Endothelial cell of umbilical vein (primary cell): ENCODE measurements at regions not wholly inside any gene's neighbourhood (a gene's known extent, or its start where the extent isn't known, plus 50 kb on each side); places are given as distances from the start of the nearest gene placed in this dataset.

Source experiments
- BruUV-seq: library from RNA; stranded (reverse); fragments of 400-500 nt; replicated peaks from 2 replicates; lab custom pipeline; 2021; lab: Mats Ljungman, UMichigan
- CTCF ChIA-PET: fragments of 300-600, 350-600 bp; sonication (Branson Sonifier 250); formaldehyde crosslinking; loops from one replicate; lab custom pipeline; 2021; ENCODE audit warnings: antibody characterized with exemption, inconsistent platforms; lab: Charles Lee
- POLR2A ChIA-PET: fragments of 300-600, 350-600 bp; sonication (Branson Sonifier 250); formaldehyde crosslinking; loops from one replicate; lab custom pipeline; 2021; ENCODE audit warnings: antibody characterized with exemption, inconsistent platforms; lab: Charles Lee
- DNase-seq: peaks from one replicate; pipeline ENCODE4 v3.0.0-alpha.2; 2011; ENCODE audit warnings: low read depth, low spot score
- FAIRE-seq: peaks from 2 replicates; lab custom pipeline; 2011; peaks lifted over from hg19 to GRCh38; lab: Jason Lieb, UNC
- H2AFZ ChIP-seq: 2 replicates; pipeline ENCODE4 v1.6.0; 2012; ENCODE audit warnings: low read depth, low read length, control low read depth, inconsistent platforms
- H3K27ac ChIP-seq: 2 replicates; pipeline ENCODE4 v1.5.1; 2011; ENCODE audit warnings: low read depth, mild to moderate bottlenecking, control low read depth, low read length, moderate library complexity; ENCODE audit not compliant: insufficient read depth
- H3K27me3 ChIP-seq, 2 experiments: 2 replicates each; pipeline versions ENCODE4 v1.6.0 to v1.6.1; 2011; ENCODE audit warnings: low read length in 2 of 2, mixed read lengths in 1 of 2; ENCODE audit not compliant: control insufficient read depth in 2 of 2, insufficient read depth in 2 of 2
- H3K36me3 ChIP-seq, 2 experiments: 2 replicates in 1 of 2; 3 replicates in 1 of 2; pipeline ENCODE4 v1.5.1; 2011; ENCODE audit warnings: low read length in 2 of 2, mild to moderate bottlenecking in 1 of 2, moderate library complexity in 1 of 2; ENCODE audit not compliant: control insufficient read depth in 2 of 2, insufficient read depth in 2 of 2; ENCODE audit errors: extremely low read depth in 1 of 2
- H3K4me1 ChIP-seq: 3 replicates; pipeline ENCODE4 v1.5.1; 2011; ENCODE audit warnings: mild to moderate bottlenecking, low read length; ENCODE audit not compliant: control insufficient read depth, insufficient read depth; ENCODE audit errors: extremely low read depth
- H3K4me2 ChIP-seq: 2 replicates; pipeline ENCODE4 v1.6.1; 2011; ENCODE audit warnings: low read length, control low read depth, mixed read lengths; ENCODE audit not compliant: insufficient read depth
- H3K4me3 ChIP-seq, 3 experiments: fragments of 200-600 bp in 1 of 3; sonication (generic), shearing (Covaris generic) in 1 of 3; replicated peaks in 1 of 3; 2 replicates each; pipeline ENCODE4 v1.5.1; 2011 to 2016; ENCODE audit warnings: control low read depth in 3 of 3, low read length in 3 of 3, mild to moderate bottlenecking in 2 of 3, inconsistent platforms in 1 of 3, low read depth in 1 of 3, moderate library complexity in 1 of 3; ENCODE audit not compliant: insufficient read depth in 1 of 3
- H3K79me2 ChIP-seq: 2 replicates; pipeline ENCODE4 v1.6.0; 2012; ENCODE audit warnings: low read length, inconsistent platforms; ENCODE audit not compliant: control insufficient read depth, insufficient read depth
- H3K9ac ChIP-seq: replicated peaks from 2 replicates; pipeline ENCODE3; 2011; ENCODE audit warnings: low read length, control low read depth; ENCODE audit not compliant: insufficient read depth; ENCODE audit errors: extremely low read depth
- H3K9me1 ChIP-seq: replicated peaks from 3 replicates; pipeline ENCODE4 v1.6.0; 2011; ENCODE audit warnings: mild to moderate bottlenecking, low read length; ENCODE audit not compliant: control insufficient read depth, insufficient read depth; ENCODE audit errors: extremely low read depth
- H3K9me3 ChIP-seq: replicated peaks from 2 replicates; pipeline ENCODE4 v1.5.1; 2012; ENCODE audit warnings: low read length, inconsistent platforms; ENCODE audit not compliant: control insufficient read depth, insufficient read depth
- H4K20me1 ChIP-seq: replicated peaks from 2 replicates; pipeline ENCODE3; 2011; ENCODE audit warnings: mild to moderate bottlenecking, low read length; ENCODE audit not compliant: control insufficient read depth, insufficient read depth; ENCODE audit errors: extremely low read depth
- CTCF ChIP-seq, 2 donors: IDR thresholded peaks; 1 replicate in 1 of 2; 2 replicates in 1 of 2; pipeline ENCODE4 v1.5.1; 2011; ENCODE audit warnings: low read length in 2 of 2, mild to moderate bottlenecking in 2 of 2, moderate library complexity in 2 of 2, control low read depth in 1 of 2, inconsistent platforms in 1 of 2, low read depth in 1 of 2; ENCODE audit not compliant: insufficient read depth in 1 of 2; ENCODE audit errors: extremely low read depth in 1 of 2
- EZH2 ChIP-seq: IDR thresholded peaks from 2 replicates; pipeline ENCODE4 v1.6.1; 2012; ENCODE audit warnings: borderline replicate concordance, low read depth, mild to moderate bottlenecking, moderate library complexity, low read length, inconsistent platforms; ENCODE audit not compliant: severe bottlenecking
- FOS ChIP-seq: IDR thresholded peaks from 2 replicates; pipeline ENCODE4 v1.6.1; 2011; ENCODE audit warnings: mild to moderate bottlenecking, low read length, moderate library complexity, borderline replicate concordance; ENCODE audit not compliant: insufficient read depth
- GATA2 ChIP-seq: IDR thresholded peaks from 2 replicates; pipeline ENCODE4 v1.7.0; 2011; ENCODE audit warnings: low read depth, mild to moderate bottlenecking, moderate library complexity, mixed read lengths, low read length; ENCODE audit not compliant: insufficient read length, insufficient read depth
- JUN ChIP-seq: IDR thresholded peaks from 2 replicates; pipeline ENCODE4 v1.6.1; 2011; ENCODE audit warnings: borderline replicate concordance, low read depth; ENCODE audit not compliant: insufficient read length, insufficient read depth
- MAX ChIP-seq: IDR thresholded peaks from 2 replicates; pipeline ENCODE4 v1.6.1; 2011; ENCODE audit not compliant: insufficient read depth, insufficient read length
- MYC ChIP-seq: IDR thresholded peaks from one replicate; pipeline ENCODE4 v1.6.1; 2011; ENCODE audit warnings: mild to moderate bottlenecking, low read depth, low read length
- POLR2A ChIP-seq: IDR thresholded peaks from 2 replicates; pipeline ENCODE4 v1.6.1; 2012; ENCODE audit warnings: low read depth, mild to moderate bottlenecking, control low read depth, low read length
- POLR2AphosphoS5 ChIP-seq: IDR thresholded peaks from 2 replicates; pipeline ENCODE4 v1.6.1; 2012; ENCODE audit warnings: low read depth, mild to moderate bottlenecking, control low read depth, low read length, moderate library complexity; ENCODE audit not compliant: insufficient read depth
- dilution Hi-C: fragments of 300-500 bp; cut with MboI; formaldehyde crosslinking; loops from one replicate; pipeline ENCODE4 v1.15.0; 2019; ENCODE audit warnings: low sequenced_read_pairs; ENCODE audit not compliant: extremely low pct_ligation_motif_present
- intact Hi-C: fragments of 100-400 bp; cut with micrococcal nuclease; formaldehyde crosslinking; loops from one replicate; pipeline ENCODE4 v1.10.0; 2022

- H3K79me2 ChIP-seq: no peaks in the 10 kb centered on the region
- dilution Hi-C loops (no loop called here), intact Hi-C loops (no loop called here)
- no peaks in the 10 kb centered on the region for H3K36me3 ChIP-seq
- ChIA-PET POLR2A (no interaction called here), CTCF (no interaction called here)
- no TSS peak for BruUV-seq
- no peak overlapping the region for H3K4me3 ChIP-seq
- H3K9ac ChIP-seq: no peak overlapping the region
- no peaks in the 10 kb centered on the region for H3K9me3 ChIP-seq
- FAIRE-seq: no peak
- no peaks in the 10 kb centered on the region for H3K9me1 ChIP-seq
- no peak for DNase-seq
- TF ChIP-seq POLR2AphosphoS5 (no peak), GATA2 (no peak), JUN (no peak)
- H3K27me3 ChIP-seq: no peaks in the 10 kb centered on the region
- no peaks in the 10 kb centered on the region for H4K20me1 ChIP-seq
- no peak overlapping the region for H3K4me2 ChIP-seq
- no peaks in the 10 kb centered on the region for H3K4me1 ChIP-seq
- H3K27ac ChIP-seq: no peak overlapping the region
- H2AFZ ChIP-seq: no peak overlapping the region
These were observed 71.3 kb upstream of the TBL1X start for GRCh38 chrX:9393571-9393970.

- Histone ChIP-seq H2AFZ (no peak overlapping the region), H3K9me1 (no peaks in the 10 kb centered on the region), H3K27me3 (no peaks in the 10 kb centered on the region), H3K36me3 (no peaks in the 10 kb centered on the region), H3K27ac (no peak overlapping the region), H4K20me1 (no peaks in the 10 kb centered on the region), H3K9me3 (no peaks in the 10 kb centered on the region), H3K4me1 (no peaks in the 10 kb centered on the region), H3K4me2 (no peak overlapping the region), H3K4me3 (no peak overlapping the region), H3K9ac (no peak overlapping the region), H3K79me2 (no peaks in the 10 kb centered on the region)
- BruUV-seq: no TSS peak
- no peak for TF ChIP-seq MAX
- TF ChIP-seq POLR2AphosphoS5: no peak
- TF ChIP-seq POLR2A: no peak
- TF ChIP-seq CTCF (IDR thresholded peaks at IDR 0.05; ENCODE audit: extremely low read depth in 1 of 2, insufficient read depth in 1 of 2, low read depth in 1 of 2, low read length in 2 of 2): no peak
- TF ChIP-seq JUN: no peak
- TF ChIP-seq MYC: no peak
- TF ChIP-seq EZH2: no peak
- no peak for TF ChIP-seq FOS
- no peak for TF ChIP-seq GATA2
- ChIA-PET CTCF (no interaction called here), POLR2A (no interaction called here)
- dilution Hi-C loops (no loop called here), intact Hi-C loops (no loop called here)
- peak; percentile 8 for FAIRE-seq
- no peak for DNase-seq
These were observed 70.6 kb upstream of the TBL1X start for GRCh38 chrX:9394212-9394611.
